HG03196 (cell line): ENCODE measurements at regions not wholly inside any gene's neighbourhood (a gene's known extent, or its start where the extent isn't known, plus 50 kb on each side); places are given as distances from the start of the nearest gene placed in this dataset.
"Not testable (repeated sequence)": the region's sequence is repeated elsewhere in the genome, so short reads cannot be mapped to it uniquely, and the experiment has no call there.

Experiments used
- ATAC-seq: cut with Tn5 transposase; IDR thresholded peaks from one replicate; pipeline ENCODE4 v1.9.1; 2021; ENCODE audit not compliant: unreplicated experiment

DNA sequence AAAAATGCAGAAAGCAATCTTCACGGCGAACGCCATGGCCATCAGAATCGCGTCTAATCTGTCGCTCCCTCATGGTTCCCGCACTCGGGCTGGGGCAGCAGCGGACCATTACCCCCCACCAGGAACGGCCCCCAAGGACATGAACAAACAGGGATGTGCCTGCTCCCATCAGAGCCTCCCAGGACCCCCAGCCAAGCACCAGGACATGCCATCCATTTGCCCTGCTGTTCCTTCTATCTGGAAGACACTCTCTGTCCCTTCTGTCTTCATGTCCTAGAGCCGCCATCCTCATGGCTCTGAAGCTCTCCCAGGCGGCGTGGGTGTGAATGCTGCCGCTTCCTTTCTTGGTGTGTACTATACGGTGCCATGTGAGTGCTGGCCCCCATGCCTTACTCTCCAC, 371.8 kb downstream of the BCL11B start:
- no peak for ATAC-seq

DNA sequence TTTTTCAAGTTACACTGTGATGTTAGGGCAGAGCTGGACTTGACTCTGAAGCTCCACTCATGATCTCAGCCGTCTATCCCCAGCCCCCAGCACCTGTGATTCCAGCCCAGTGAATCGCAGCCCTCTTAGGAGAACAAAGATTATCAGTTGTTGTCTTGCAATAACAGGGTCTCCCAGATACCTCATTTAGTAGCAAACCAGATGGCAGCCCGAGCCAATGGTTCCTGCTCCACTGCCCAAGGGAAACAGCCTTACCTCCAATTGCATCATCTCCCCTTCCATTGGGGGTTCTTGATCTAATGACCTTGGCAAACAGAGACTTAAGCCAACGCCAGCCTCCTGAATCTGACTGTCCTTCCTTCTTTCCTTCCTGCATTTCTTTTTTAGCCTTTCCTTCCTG, 371.2 kb downstream of the BCL11B start:
- no peak for ATAC-seq

DNA sequence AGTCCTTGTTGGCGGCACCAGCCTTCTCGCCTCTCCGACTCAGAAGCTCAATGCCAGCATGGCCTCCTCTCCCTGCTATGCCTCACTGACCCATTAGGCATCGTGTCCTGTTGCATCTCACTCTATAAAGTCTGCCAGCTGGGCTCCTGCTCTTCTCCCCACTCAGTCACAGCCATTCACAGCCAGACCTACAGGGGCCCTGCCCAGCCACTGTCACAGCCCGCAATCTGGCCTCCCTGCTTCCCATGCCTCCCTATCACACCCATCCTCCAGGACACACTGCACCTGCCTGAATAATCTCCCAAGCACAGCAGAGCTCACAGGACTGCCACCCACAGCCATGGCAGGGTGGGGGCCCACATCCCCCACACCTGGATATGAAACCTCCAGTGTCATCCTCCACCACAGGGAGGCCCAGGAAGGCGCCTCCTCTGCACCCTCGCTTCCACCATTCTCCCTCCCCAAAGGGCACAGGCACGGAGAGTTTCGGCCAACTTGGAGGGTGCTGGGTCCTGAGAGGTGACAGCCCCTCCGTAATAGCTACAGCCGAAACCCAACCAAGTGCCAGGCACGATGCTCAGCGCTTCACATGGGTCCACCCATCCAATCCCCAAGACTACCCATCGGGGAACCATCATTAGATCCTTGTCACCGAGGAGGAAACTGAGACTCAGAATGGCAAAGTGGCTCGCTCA, 370.3 kb downstream of the BCL11B start:
- ATAC-seq = no peak

DNA sequence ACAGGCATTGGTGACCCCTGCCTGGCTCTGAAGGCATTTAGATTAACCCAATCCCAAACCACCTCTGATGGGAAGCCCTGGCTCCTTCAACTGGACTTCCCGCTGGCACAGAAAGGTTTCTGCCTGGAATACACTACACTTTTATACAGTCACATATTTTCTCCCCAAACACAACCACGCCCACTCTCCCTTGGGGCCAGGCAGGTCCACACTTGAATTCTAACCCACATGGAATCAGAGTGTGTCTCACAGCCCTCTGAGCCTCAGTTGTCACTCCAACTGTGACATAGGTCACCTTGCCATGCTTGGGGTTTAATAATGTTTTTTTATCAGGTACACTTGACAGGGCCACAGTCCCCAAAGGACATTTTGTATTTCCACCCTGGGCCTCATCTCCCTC, 368.6 kb downstream of the BCL11B start:
- no peak for ATAC-seq

DNA sequence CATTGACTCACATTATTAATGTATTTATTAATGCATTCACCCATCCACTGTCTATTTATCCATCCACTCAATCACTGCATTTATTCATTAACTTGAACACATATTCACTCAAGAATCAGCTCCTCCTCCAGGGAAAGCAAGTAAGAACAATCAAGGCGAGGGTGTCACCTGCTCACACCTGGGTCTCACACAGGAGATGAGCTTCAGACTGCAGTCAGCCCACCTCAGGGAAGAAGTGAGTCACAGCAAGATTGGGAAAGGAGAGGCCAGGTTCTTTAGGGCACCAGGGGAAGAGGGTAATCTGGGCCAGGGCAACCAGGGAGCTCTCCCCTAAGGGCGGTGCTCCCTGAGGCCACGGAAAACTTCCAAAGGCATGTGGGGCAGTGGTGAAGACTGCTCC, 367.3 kb downstream of the BCL11B start:
- no peak for ATAC-seq

DNA sequence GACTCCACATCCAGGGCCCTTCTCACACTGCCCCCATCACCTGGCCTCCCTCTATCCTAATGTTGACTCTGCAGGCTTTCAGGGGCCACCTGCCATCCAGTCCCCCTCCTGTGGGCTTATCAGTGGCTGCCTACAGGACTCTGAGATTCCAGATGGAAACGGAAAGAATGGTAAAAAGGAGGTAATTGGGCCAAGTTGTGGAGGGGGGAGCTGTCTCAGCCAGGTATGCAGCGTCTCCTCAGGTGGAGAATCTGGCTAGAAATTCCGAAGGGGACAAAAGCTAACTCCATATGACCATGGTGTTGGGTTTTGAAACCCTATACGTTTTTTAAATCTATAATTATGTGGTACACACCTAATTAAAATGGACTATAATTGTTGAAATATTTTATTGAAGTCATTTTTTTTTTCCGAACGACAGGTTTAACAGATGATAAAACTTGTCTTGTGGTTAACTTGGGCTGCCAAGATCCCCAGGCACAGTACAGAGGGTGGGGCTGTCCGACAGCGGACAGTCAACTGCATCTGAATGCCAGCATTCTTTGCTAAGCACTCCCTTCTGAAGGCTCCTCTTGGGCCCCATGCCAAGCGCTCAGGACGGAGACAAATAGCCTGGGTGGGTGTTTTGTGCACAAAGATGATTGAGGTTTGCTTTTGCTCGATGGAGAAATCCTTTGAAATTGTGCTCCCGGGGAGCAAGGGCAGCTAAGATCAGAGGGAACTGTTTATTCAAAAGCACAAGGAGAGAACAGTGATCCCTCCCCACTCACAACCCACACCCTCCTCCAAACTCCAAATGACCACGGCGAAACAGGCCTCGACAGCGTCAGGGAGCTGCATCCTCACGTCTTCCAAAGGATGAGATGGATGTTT, 365.6 kb downstream of the BCL11B start:
- no peak for ATAC-seq

DNA sequence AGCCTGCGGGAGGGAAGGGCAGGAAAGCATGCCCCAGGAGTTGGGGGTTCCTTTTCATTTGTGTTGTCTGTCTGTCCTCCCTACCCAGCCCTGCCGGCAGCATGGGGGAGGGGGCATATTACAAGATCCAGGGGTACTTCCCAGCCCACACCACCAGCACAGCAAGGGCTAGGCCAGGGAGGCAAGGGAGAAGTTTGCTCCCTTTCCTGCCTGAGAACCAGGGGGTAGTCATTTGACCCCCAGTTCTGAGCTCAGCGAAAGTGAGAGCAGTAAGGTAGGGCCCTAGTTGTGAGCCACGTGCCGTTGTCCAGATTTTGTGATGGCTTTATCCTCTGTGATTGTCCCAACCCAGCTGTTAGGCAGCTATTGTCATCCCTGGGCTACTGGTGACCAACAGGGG, 364.7 kb downstream of the BCL11B start:
- ATAC-seq = no peak

DNA sequence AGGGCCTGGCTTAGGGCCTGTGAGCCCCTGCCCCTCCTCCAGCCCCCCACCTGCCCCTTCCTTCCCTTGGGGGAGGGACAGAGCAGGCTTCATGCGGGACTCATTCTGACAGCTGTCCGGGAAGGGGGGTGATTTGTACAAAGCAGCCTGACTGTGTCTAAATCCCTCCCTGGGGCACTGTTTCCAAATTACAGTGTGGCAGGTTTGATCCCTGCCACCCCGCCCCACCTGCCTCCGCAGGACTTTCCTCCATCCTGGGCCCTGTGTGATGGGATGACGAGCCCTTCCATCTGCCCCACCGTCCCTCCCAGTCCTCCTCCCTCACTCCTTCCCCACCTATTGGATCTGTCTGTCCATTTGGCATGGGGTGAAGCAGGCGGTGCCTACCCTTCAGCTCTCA, 363.9 kb downstream of the BCL11B start:
- ATAC-seq = no peak

DNA sequence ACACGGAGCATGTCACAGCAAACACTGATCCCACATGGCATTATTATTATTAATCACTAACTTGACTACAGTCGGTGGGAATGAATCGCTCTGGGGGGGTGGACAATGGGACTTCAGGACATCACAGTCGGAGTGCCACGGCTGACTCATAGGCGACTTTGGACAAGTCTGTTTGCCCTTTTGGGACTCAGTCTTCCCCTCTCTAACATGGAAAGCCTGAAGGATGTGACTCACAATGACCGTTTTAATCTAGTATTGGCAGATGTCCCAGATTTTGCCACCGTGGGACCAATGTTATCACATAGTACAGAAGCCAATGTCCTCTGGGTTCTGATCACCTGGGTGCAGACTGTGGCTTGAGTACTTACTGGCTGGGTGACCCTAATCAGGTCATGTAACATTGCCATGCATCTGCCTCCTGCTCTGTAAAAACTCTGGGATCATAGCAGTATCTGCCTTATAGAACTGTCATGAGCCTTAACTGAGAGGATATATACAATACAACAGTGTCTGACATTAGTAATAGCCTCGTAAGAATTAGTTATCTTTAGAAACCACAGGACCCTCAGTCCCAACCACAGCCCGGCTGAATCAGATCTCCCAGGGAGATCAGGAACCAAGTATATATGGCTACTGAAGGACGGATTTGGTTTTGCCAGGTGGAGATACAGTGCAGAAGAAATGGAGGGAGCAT, 362.6 kb downstream of the BCL11B start:
- ATAC-seq = no peak

DNA sequence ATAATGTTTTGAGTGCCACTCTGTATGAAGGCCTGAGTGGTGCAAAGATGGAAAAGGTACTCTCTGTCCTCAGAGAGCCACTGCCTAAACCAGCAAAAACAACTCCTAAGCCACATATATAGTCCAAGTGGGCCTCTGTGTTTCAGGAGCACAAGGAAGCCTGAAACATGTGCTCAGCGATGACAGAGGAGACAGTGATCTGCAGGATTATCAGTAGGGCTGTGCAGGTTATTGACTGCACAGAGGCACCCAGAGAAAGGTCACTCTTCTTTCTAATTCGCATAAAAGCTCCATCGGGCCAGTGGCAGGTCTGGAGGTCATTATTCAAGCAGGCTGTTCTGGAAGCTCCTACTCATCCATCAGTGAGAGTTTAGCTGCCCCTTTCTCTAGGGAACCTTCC, 361.9 kb downstream of the BCL11B start:
- ATAC-seq = no peak

DNA sequence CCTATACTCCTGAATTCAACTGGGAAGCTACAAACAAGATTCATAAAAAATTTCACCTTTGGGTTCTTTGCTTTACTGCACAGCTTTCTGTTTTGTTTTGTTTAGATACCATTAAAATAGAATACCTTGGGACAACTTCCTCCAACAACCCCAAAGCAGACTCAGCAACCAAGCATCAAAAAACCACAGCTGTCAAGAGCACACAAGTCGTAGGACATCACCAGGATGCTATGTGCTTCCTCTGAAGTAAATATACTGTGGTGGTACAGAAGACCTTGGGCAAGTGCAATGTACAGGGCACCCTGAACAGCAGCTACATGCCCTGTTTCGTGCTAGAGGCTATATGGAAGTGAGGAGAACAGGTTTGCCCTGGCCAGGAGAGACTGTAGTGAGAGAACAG, 359.3 kb downstream of the BCL11B start:
- ATAC-seq = no peak

DNA sequence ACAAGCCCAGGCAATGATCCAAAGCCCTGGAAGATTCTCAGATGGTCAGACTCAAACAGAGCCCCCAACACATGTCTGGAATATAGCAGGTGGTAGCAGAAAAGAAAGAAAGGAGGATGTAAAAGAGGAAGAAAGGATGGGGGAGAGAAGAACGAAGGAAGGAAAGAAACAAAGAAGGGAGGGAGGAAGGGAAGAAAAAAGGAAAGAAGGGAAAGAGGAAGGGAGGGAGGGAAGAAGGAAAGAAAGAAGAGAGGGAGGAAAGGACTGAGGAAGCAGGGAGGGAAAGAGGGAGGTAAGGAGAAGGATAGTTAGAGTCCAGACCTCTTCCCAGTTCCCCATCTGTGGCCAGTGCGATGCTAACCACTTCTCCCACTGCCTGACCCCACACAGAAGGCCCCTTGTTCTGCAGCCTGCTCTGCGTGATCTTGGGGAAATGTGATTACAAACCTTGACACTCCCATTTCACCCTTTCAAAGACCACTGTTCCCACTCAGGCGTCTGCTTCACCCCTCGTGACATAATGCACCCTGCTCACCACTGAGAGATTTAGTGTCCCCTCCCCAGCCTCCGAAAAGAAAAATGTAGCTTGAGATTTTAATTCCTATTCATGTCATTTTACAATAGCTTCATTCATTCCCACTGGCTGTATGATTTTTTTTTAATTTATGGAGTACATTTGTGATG, 357.9 kb downstream of the BCL11B start:
- ATAC-seq = no peak

DNA sequence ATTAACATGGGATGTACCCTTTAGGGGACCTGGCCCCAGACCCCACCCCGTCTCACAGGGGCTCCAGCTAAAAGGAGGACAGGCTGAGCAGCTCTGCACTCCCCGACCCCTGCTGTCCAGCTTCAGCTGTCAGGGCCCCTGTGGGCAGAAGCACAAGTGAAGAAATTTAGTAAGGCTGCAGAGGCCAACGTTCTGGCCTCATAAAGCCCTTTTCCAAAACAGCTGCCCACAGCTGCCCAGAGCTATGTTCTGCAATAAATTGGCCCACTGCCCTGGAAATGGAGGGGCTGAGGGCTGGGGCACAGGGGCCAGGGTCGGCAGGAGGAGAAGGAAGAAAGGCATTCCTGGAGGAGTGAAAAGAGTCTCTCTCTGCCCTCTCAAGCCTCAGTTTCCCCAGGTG, 357.1 kb downstream of the BCL11B start:
- no peak for ATAC-seq

DNA sequence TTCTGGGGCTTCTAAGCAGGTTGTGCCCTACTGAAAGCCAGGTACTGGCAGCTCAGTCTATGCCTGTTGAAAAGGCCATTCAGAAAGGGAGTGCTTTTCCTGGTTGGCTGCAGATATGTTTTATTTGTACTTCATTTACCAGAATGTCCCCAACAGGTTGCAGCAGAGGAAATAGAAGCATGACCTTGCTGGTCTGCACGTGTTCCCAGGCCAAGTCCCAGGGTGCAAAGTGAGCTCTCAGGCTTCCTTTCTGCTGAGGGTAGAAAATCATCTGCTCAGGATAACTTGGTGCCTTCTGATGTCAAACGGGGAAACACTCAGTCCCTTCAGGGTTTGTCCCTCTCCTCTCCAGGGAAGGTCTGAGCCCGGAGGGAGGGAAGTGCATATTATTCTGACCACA, 356.4 kb downstream of the BCL11B start:
- ATAC-seq = no peak

DNA sequence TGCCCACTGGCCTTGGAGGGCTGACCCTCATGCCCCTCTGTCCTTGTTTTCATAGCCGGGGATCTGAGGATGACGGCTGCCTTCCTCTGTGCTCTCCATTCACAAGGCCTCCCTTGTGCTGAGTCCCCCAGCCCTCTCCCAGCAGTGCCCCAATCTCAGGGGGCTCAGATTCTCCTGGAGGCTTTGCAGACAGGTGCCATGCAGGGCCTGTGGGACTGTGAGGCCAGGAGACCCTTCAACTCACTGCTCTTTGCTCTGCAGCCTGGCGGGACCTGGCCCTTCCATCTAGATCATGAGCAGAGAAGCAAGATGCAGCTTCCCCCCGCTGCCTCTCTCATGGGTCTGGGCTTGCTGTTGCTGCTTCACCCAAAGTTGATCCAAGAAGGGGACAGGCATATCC, 356.0 kb downstream of the BCL11B start:
- ATAC-seq = no peak

DNA sequence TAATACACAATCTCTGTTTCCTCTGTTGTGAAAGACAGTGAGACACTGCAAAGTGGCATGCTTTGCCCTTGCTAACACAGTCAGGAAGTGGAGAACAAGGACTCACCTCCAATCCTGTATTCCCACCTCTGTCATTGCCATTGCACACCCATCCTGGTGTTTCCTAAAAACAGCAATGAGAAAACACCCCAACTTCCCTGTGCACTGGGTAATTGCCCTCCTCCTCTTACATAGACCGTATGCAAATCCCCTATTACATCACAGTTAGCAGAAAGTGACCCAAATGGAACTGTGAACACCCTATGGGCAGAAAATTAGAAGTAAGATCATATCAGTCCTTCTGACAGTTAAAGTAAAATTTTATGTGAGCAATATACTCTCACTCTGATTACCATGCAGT, 355.5 kb downstream of the BCL11B start:
- ATAC-seq = no peak

DNA sequence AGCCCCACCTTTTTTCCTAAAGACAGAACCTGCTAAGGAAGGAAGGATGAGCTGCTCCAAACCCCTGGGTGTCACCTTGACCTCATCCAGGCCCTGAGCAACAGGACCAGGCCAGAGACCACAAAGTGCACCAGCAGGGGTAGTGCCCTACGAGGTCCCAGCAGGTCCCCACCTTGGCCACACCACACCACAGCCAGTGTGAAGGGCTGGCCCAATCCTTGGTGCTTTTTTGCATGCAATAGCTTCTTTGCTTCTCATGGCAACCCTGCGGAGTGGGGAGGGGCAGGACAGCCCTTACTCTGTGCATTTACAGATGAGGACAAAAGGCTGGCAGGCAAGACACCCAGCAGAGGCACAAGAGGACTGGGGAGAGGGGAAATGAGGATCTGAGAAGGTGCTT, 352.6 kb downstream of the BCL11B start:
- ATAC-seq = no peak

DNA sequence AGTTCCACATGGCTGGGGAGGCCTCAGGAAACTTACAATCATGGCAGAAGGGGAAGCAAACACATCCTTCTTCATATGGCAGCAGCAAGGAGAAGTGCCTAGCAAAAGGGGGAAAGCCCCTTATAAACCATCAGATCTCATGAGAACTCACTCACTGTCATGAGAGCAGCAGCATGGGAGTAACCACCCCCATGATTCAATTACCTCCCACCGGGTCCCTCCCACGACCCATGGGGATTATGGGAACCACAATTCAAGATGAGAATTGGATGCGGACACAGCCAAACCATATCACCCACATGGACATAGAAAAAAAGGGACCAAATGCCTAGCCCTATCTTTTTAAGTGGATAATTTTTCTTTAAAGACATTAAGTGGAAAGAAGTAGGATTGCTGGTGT, 350.7 kb downstream of the BCL11B start:
- ATAC-seq = not testable (repeated sequence)

DNA sequence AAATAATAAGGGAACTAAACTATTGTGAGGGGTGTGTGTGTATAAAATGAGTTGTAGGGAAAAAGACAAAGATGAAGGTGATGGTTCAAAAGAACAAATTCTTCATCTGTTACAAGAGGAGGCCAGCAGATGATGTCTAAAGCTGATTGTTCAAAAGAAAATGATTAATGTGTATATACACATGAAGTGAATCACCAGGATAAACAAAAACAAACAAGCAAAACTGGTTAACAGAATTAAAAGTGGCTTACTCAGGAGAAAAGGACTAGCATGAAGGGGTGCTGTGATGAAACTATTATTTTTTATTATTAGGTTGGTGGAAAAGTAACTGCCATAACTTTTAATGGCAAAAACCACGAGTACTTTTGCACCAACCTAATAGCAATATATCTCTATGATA, 348.4 kb downstream of the BCL11B start:
- ATAC-seq = no peak

DNA sequence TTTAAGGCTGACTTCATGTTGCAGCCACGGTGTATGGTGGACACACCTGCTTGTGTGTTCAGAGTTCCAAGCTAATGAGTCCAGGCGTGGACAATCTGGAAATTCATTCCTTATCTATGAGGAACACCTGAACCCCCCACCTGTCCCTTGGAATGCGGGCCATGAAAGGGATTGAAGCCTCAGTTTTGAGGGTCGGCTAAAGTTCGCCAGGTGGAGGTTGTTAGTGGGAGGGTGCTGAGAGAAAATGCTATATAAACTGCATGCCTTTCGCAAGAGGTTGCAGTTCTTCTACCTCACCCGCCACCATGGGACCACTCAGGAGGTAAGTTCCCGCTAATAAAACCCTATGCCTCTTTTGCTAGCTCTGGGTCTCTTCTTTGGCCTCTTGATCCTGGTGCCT, 348.0 kb downstream of the BCL11B start:
- no peak for ATAC-seq

DNA sequence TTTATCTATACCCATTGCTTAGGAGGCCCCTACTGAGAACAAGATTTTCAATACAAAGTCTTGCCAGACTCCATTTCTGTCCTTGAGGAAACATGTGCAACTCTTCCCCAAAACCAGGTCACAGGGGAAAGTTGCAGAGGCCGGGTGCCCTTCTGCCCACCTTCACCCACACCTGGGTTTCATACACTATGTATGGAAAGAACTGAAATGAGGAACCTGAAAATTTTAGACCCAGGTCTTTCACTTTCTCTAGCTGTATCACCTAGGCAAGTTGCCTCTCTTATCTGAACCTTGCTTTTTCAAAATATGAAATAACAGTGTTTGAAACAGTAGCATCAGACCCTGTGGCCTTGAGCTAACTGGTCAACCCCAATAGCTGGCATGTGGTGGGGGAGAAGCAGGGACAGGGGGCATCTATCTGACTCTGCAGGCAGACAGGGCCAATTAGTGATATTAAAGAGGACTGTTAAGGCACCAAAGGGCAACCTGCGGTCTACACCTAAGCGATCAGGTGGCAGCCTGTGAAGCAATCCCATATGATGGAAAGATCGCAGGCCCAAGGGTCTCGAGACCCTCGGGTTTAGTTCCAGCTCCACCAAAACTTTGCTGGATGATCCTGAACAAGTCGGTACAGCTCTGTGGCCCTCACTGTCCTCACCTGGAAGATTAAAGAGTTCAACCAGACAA, 346.5 kb downstream of the BCL11B start:
- ATAC-seq = no peak
